Astrocyte (in vitro differentiated cells and primary cell): ENCODE measurements at regions not wholly inside any gene's neighbourhood (a gene's known extent, or its start where the extent isn't known, plus 50 kb on each side); places are given as distances from the start of the nearest gene placed in this dataset.

Source experiments
- EZH2 ChIP-seq: IDR thresholded peaks from 2 replicates; pipeline ENCODE4 v1.6.1; 2012; ENCODE audit warnings: mild to moderate bottlenecking, low read length, inconsistent platforms; ENCODE audit not compliant: insufficient read depth
- TF ChIP-seq, protein P1 (sequence below): IDR thresholded peaks from 2 replicates; pipeline ENCODE4 v1.5.1; 2011; ENCODE audit warnings: low read depth, mild to moderate bottlenecking, inconsistent platforms, low read length, moderate library complexity; ENCODE audit not compliant: insufficient read depth

DNA sequence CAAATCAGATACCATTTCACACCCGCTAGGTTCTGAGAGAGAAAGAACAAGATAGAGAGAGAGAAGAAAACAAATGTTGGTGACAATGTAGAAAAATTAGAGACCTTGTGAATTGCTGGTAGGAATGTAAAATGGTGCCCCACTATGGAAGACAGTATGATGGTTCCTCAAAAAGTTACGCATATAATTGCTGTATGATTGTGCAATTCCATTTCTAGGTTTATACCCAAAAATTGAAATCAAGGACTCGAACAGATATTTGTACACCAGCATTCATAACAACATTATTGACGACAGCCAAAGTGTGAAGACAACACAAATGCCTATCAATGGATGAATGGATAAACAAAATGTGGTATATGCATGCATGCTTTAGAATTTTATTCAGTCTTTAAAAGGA lies 74.5 kb upstream of the MAP3K1 start:
- TF ChIP-seq, protein P1, sequence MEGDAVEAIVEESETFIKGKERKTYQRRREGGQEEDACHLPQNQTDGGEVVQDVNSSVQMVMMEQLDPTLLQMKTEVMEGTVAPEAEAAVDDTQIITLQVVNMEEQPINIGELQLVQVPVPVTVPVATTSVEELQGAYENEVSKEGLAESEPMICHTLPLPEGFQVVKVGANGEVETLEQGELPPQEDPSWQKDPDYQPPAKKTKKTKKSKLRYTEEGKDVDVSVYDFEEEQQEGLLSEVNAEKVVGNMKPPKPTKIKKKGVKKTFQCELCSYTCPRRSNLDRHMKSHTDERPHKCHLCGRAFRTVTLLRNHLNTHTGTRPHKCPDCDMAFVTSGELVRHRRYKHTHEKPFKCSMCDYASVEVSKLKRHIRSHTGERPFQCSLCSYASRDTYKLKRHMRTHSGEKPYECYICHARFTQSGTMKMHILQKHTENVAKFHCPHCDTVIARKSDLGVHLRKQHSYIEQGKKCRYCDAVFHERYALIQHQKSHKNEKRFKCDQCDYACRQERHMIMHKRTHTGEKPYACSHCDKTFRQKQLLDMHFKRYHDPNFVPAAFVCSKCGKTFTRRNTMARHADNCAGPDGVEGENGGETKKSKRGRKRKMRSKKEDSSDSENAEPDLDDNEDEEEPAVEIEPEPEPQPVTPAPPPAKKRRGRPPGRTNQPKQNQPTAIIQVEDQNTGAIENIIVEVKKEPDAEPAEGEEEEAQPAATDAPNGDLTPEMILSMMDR = no peak
- TF ChIP-seq EZH2 = no peak
